ENCODE measurements at regions not wholly inside any gene's neighbourhood (a gene's known extent, or its start where the extent isn't known, plus 50 kb on each side); places are given as distances from the start of the nearest gene placed in this dataset.

DNA sequence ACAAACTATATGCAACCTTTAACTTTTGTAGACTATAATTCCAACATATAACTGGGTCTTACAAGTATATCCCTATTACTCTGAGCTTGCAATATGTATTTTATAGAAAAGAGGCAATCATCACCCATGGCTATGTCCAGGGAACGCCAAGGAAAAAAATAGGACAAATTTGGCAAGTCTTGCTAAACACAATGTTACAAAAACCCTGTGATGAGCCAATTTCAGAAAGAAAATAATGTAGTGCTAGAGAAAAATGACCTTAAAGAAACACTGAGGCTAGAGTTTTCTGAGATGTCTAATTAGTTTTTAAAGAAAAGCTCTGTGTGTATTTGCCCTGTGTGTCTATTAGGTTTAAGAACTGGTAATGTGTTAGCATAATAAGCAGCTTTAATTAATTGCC lies 68.0 kb upstream of the FREM2 start:
- no peak for DNase-seq

DNA sequence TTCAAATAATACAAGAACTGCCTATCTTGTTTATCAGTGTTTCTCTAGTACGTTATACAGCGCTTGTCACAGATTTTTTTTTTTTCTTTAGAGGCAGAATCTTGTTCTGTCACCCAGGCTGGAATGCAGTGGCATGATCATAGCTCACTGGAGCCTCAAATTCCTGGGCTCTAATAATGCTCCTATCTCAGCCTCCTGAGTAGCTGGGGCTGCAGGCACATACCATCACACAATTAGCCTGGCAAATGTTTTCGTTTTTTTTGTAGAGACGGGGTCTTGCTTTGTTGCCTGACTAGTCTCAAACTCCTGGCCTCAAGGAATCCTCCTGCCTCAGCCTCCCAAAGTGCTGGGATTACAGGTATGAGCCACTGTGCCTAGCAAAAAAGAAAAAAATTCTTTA lies 66.0 kb upstream of the FREM2 start:
- no peak for DNase-seq

DNA sequence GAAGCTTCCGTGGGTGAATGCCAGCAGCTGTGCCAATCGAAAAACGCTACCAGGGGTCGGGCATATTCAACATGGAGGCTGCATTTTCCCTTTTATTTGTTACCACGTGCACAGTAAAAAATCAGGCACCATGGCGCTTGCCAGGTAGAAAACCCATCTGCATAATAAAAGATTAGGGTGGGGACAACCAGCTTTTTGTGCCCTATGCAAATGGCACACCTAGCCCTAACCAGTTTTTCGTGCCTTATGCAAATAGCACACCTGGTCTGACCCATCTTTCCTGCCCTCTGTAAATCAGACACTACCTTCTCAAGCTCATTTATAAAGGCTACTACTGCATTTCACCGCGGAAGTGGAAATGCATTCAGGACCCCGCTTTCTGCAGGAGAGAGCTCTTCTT lies 62.1 kb upstream of the FREM2 start:
- no peak for DNase-seq

DNA sequence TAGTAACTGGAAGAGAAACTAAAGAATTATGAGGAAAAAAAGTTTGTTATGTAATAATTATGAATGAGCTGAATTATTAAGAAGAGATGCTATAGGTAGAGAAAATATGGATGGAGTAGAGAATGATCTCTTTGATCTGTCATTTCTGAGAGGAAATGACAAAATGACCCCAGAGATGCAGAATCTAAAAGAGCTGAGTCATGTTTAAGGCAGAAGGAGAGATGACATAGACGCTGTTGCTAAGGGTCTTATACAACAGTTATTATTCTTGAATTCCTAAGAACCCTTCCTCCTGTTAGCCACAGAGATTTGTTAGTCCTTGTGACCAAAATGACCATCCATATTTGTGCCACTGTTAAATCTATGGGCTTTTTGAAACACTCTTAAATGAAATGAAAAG lies 58.3 kb upstream of the FREM2 start:
- DNase-seq = no peak

DNA sequence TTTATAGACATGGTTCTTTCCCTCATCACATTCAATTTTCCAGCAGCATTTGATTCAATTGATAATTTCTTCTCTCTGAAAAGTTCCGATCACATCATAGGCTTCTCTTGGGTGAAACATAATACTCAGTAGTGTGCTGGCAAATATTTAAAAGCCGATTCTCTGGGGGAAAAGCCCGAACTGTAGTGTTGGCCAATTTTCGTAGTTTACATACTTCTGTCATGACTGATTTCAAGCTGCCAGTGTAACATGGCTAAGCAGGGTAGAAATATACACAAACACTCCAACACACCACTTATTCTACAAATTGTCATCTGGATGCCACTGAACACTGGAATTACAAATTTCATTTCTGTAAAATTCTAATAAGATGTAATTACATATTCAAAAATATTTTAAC lies 56.1 kb upstream of the FREM2 start:
- DNase-seq = no peak

DNA sequence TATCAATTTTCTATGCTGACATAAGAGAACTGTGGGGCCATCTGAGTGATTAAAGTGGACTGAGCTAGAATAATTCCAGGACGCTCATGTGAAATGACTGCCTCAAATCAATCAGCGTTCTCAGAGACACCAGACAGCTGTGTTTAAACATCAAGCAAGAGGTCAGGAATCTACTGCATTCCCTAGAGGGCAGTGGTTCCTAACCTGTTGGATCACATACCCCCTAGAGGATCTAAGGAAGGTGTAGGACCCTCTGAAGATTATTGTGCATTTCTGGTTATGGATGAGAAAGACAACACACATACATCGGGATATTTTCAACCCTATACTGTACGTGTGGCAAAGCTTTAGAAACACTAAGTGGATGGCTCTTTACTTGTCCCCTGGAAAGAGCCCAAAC lies 51.8 kb upstream of the FREM2 start:
- no peak for DNase-seq

DNA sequence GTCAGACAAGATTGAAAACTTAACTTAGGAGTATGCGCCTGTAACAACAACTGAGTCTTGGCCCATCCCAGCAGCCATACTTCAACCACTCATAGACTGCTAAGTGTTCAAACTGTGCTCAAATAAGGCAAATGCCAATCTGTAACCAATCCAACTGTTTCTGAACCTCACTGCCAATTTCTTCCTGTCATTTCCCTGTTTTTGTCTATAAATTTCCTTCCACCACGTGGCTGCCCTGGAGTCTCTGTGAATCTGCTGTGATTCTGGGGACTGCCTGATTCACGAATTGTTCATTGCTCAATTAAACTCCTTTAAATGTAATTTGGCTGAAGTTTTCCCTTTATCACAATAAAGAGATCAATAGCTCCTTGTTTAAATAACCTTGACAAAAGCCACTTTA lies 50.8 kb upstream of the FREM2 start:
- DNase-seq = no peak

DNA sequence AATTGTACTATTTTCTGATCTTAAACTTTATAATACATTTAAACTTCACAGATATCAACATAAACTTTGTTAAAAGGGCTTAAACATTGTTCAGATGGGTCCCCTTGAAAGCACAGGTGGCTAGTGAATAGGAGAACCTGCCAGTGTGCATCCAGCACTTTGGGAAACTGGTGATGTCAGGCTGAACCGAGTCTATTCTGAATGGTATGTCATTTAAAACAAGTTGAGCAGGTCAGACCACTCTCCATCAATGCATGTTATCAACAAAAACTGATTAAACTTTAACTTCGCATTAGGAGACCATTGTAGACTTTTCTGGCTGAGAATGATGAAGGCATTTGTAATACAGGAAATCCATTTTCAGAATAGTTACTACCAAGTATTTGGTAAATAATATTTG lies 50.1 kb upstream of the FREM2 start:
- no peak for DNase-seq
